ENCODE measurements at regions not wholly inside any gene's neighbourhood (a gene's known extent, or its start where the extent isn't known, plus 50 kb on each side); places are given as distances from the start of the nearest gene placed in this dataset.

DNA sequence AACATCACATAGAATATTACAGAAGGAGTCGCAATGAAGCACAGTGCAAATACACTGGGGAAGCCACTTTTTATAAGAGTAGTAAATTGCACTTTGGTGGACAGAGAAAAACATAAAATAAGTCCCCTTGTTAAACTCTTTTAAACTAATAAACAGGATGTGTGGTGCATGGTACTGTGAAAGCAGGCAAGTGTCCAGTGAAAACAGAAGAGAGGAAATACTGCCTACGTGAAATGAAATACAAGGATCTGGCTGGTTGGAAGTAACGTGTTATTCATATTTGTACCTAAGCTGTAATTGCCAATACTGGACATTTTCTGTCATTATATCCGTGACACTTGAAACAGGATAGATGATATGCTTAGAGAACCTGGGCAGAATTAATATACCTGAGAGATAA, 191.9 kb upstream of the SLC27A6 start:
- no peak for TF ChIP-seq CTCF (conservative IDR thresholded peaks at IDR 0.05; ENCODE audit: low read depth in 2 of 2)
- no peak for TF ChIP-seq EZH2phosphoT487 (IDR thresholded peaks at IDR 0.05; ENCODE audit: unreplicated experiment)
- no peak for TF ChIP-seq CREB1 (CRISPR knock-in tag; IDR thresholded peaks at IDR 0.05; ENCODE audit: low read depth)
- TF ChIP-seq ZNF114 (CRISPR knock-in tag; IDR thresholded peaks at IDR 0.05), result no peak
- no peak for TF ChIP-seq REST (IDR thresholded peaks at IDR 0.05; ENCODE audit: unreplicated experiment)
- TF ChIP-seq, protein P1, sequence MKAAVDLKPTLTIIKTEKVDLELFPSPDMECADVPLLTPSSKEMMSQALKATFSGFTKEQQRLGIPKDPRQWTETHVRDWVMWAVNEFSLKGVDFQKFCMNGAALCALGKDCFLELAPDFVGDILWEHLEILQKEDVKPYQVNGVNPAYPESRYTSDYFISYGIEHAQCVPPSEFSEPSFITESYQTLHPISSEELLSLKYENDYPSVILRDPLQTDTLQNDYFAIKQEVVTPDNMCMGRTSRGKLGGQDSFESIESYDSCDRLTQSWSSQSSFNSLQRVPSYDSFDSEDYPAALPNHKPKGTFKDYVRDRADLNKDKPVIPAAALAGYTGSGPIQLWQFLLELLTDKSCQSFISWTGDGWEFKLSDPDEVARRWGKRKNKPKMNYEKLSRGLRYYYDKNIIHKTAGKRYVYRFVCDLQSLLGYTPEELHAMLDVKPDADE (IDR thresholded peaks at IDR 0.05), result no peak
- no peak for TF ChIP-seq NANOG (IDR thresholded peaks at IDR 0.05; ENCODE audit: borderline replicate concordance)
- TF ChIP-seq EZH2 (IDR thresholded peaks at IDR 0.05; ENCODE audit: low read depth, unreplicated experiment), result no peak
- TF ChIP-seq POLR2AphosphoS5 (IDR thresholded peaks at IDR 0.05; ENCODE audit: low read depth), result no peak
- TF ChIP-seq ZNF331 (CRISPR knock-in tag; IDR thresholded peaks at IDR 0.05; ENCODE audit: low read depth), result no peak

Data from GM23338 (cell line).